ENCODE measurements at regions not wholly inside any gene's neighbourhood (a gene's known extent, or its start where the extent isn't known, plus 50 kb on each side); places are given as distances from the start of the nearest gene placed in this dataset.

- H3K9me3 Mint-ChIP-seq (ENCODE audit: unreplicated experiment), result peaks cover 5% of the 10 kb centered on the region
- no peak overlapping the region for H3K4me3 Mint-ChIP-seq (ENCODE audit: unreplicated experiment)
- H3K27me3 Mint-ChIP-seq (ENCODE audit: unreplicated experiment), result peaks cover 2% of the 10 kb centered on the region
- H3K36me3 Mint-ChIP-seq (ENCODE audit: unreplicated experiment), result peaks cover 14% of the 10 kb centered on the region
- H3K4me1 Mint-ChIP-seq (ENCODE audit: low read depth, unreplicated experiment), result peaks cover 6% of the 10 kb centered on the region
- DNase-seq, result no peak
- no peak for TF ChIP-seq CTCF (IDR thresholded peaks at IDR 0.05; ENCODE audit: partially characterized antibody, unreplicated experiment)
- H3K27ac Mint-ChIP-seq (ENCODE audit: unreplicated experiment), result no peak overlapping the region
These were observed 151.8 kb upstream of the B3GALT2 start for GRCh38 chr1:193338194-193338593.

- Mint-ChIP-seq H3K9me3 (ENCODE audit: unreplicated experiment) (peaks cover 9% of the 10 kb centered on the region), H3K36me3 (ENCODE audit: unreplicated experiment) (peaks cover 27% of the 10 kb centered on the region), H3K27ac (ENCODE audit: unreplicated experiment) (peak overlapping the region; percentile 77), H3K27me3 (ENCODE audit: unreplicated experiment) (no peaks in the 10 kb centered on the region), H3K4me3 (ENCODE audit: unreplicated experiment) (no peak overlapping the region), H3K4me1 (ENCODE audit: low read depth, unreplicated experiment) (peaks cover 6% of the 10 kb centered on the region)
- TF ChIP-seq CTCF (IDR thresholded peaks at IDR 0.05; ENCODE audit: partially characterized antibody, unreplicated experiment), result no peak
- DNase-seq, result no peak
These were observed 149.5 kb upstream of the B3GALT2 start for GRCh38 chr1:193335806-193336428.

GRCh38 chr1:193333166-193333565 is 146.8 kb upstream of the B3GALT2 start:
- peaks cover 32% of the 10 kb centered on the region for H3K36me3 Mint-ChIP-seq (ENCODE audit: unreplicated experiment)
- H3K27ac Mint-ChIP-seq (ENCODE audit: unreplicated experiment), result no peak overlapping the region
- H3K27me3 Mint-ChIP-seq (ENCODE audit: unreplicated experiment), result no peaks in the 10 kb centered on the region
- DNase-seq, result no peak
- no peak overlapping the region for H3K4me3 Mint-ChIP-seq (ENCODE audit: unreplicated experiment)
- TF ChIP-seq CTCF (IDR thresholded peaks at IDR 0.05; ENCODE audit: partially characterized antibody, unreplicated experiment), result no peak
- H3K4me1 Mint-ChIP-seq (ENCODE audit: low read depth, unreplicated experiment), result peaks cover 6% of the 10 kb centered on the region
- H3K9me3 Mint-ChIP-seq (ENCODE audit: unreplicated experiment), result peaks cover 9% of the 10 kb centered on the region

- H3K4me1 Mint-ChIP-seq (ENCODE audit: low read depth, unreplicated experiment), result no peaks in the 10 kb centered on the region
- H3K27ac Mint-ChIP-seq (ENCODE audit: unreplicated experiment), result no peak overlapping the region
- no peak for TF ChIP-seq CTCF (IDR thresholded peaks at IDR 0.05; ENCODE audit: partially characterized antibody, unreplicated experiment)
- H3K4me3 Mint-ChIP-seq (ENCODE audit: unreplicated experiment), result no peak overlapping the region
- H3K9me3 Mint-ChIP-seq (ENCODE audit: unreplicated experiment), result peaks cover 3% of the 10 kb centered on the region
- no peaks in the 10 kb centered on the region for H3K27me3 Mint-ChIP-seq (ENCODE audit: unreplicated experiment)
- peaks cover 5% of the 10 kb centered on the region for H3K36me3 Mint-ChIP-seq (ENCODE audit: unreplicated experiment)
- DNase-seq, result no peak
These were observed 139.9 kb upstream of the B3GALT2 start for GRCh38 chr1:193326296-193326695.

GRCh38 chr1:193325771-193326170 is 139.4 kb upstream of the B3GALT2 start:
- no peaks in the 10 kb centered on the region for H3K27me3 Mint-ChIP-seq (ENCODE audit: unreplicated experiment)
- H3K4me1 Mint-ChIP-seq (ENCODE audit: low read depth, unreplicated experiment), result no peaks in the 10 kb centered on the region
- DNase-seq, result no peak
- no peak overlapping the region for H3K4me3 Mint-ChIP-seq (ENCODE audit: unreplicated experiment)
- H3K9me3 Mint-ChIP-seq (ENCODE audit: unreplicated experiment), result peaks cover 3% of the 10 kb centered on the region
- no peak overlapping the region for H3K27ac Mint-ChIP-seq (ENCODE audit: unreplicated experiment)
- H3K36me3 Mint-ChIP-seq (ENCODE audit: unreplicated experiment), result peaks cover 5% of the 10 kb centered on the region
- TF ChIP-seq CTCF (IDR thresholded peaks at IDR 0.05; ENCODE audit: partially characterized antibody, unreplicated experiment), result no peak
